IMR-90 (cell line): ENCODE measurements at regions not wholly inside any gene's neighbourhood (a gene's known extent, or its start where the extent isn't known, plus 50 kb on each side); places are given as distances from the start of the nearest gene placed in this dataset.

Experiments used
- ATAC-seq: fragments of 200-7000 bp; cut with Tn5 transposase; 2 replicates; pipeline ENCODE4 v1.9.1; 2020; ENCODE audit warnings: low read depth, mild to moderate bottlenecking, moderate library complexity
- BruUV-seq: library from RNA; stranded (reverse); fragments of 400-500 nt; replicated peaks from 2 replicates; lab custom pipeline; 2021; lab: Mats Ljungman, UMichigan
- CTCF ChIA-PET: fragments of 300-600 bp; formaldehyde crosslinking; extraction: SDS; loops from one replicate; lab custom pipeline; 2021; ENCODE audit warnings: antibody characterized with exemption; lab: Yijun Ruan, JAX
- POLR2A ChIA-PET: fragments of 300-600 bp; sonication (Branson Sonifier 250); formaldehyde crosslinking; loops from one replicate; lab custom pipeline; 2022; ENCODE audit warnings: antibody characterized with exemption; ENCODE audit not compliant: unreplicated experiment; lab: Charles Lee
- DNase-seq: peaks from one replicate; pipeline ENCODE4 v3.0.0; 2013
- H2AFZ ChIP-seq: replicated peaks from 2 replicates; pipeline ENCODE3; 2013; ENCODE audit warnings: low read length, mild to moderate bottlenecking; ENCODE audit not compliant: poor library complexity
- H2AK5ac ChIP-seq: 2 replicates; pipeline ENCODE4 v1.6.1; 2013; ENCODE audit warnings: low read depth, low read length, inconsistent platforms
- H2AK9ac ChIP-seq: replicated peaks from 2 replicates; pipeline ENCODE3; 2013; ENCODE audit warnings: mild to moderate bottlenecking, low read depth, low read length, moderate library complexity; ENCODE audit not compliant: poor library complexity
- H2BK120ac ChIP-seq: 2 replicates; pipeline ENCODE4 v1.6.1; 2013; ENCODE audit warnings: low read depth, low read length, inconsistent platforms
- H2BK15ac ChIP-seq: 3 replicates; pipeline ENCODE4 v1.6.1; 2013; ENCODE audit warnings: low read depth, low read length, inconsistent platforms
- H2BK20ac ChIP-seq: 2 replicates; pipeline ENCODE4 v1.6.1; 2013; ENCODE audit warnings: low read depth, mild to moderate bottlenecking, inconsistent platforms, low read length, moderate library complexity
- H2BK5ac ChIP-seq: 2 replicates; pipeline ENCODE4 v1.6.1; 2013; ENCODE audit warnings: mild to moderate bottlenecking, low read depth, low read length, inconsistent platforms; ENCODE audit not compliant: poor library complexity, severe bottlenecking
- H3K14ac ChIP-seq: replicated peaks from 2 replicates; pipeline ENCODE4 v1.6.1; 2013; ENCODE audit warnings: low read depth, low read length, inconsistent platforms
- H3K18ac ChIP-seq: 2 replicates; pipeline ENCODE4 v1.6.1; 2013; ENCODE audit warnings: low read depth, low read length, control low read depth
- H3K23ac ChIP-seq: 2 replicates; pipeline ENCODE4 v1.6.1; 2013; ENCODE audit warnings: low read depth, low read length, inconsistent platforms
- H3K27ac ChIP-seq: 2 replicates; pipeline ENCODE4 v1.5.1; 2013; ENCODE audit warnings: mild to moderate bottlenecking, control low read depth, low read length; ENCODE audit not compliant: insufficient read depth
- H3K27me3 ChIP-seq: 2 replicates; pipeline ENCODE4 v1.6.1; 2013; ENCODE audit warnings: low read length; ENCODE audit not compliant: control insufficient read depth, insufficient read depth
- H3K36me3 ChIP-seq: 2 replicates; pipeline ENCODE4 v1.6.1; 2013; ENCODE audit warnings: low read length, mixed read lengths; ENCODE audit not compliant: control insufficient read depth, insufficient read depth
- H3K4ac ChIP-seq: 2 replicates; pipeline ENCODE4 v1.6.1; 2013; ENCODE audit warnings: low read depth, low read length, inconsistent platforms
- H3K4me1 ChIP-seq: 2 replicates; pipeline ENCODE4 v1.6.1; 2013; ENCODE audit warnings: low read length, mixed read lengths; ENCODE audit not compliant: control insufficient read depth, insufficient read depth
- H3K4me2 ChIP-seq: 2 replicates; pipeline ENCODE4 v1.6.1; 2013; ENCODE audit warnings: low read depth, mild to moderate bottlenecking, control low read depth, low read length, moderate library complexity
- H3K4me3 ChIP-seq: 2 replicates; pipeline ENCODE4 v1.5.1; 2013; ENCODE audit warnings: low read depth, mild to moderate bottlenecking, control low read depth, low read length, moderate library complexity; ENCODE audit not compliant: insufficient read depth
- H3K56ac ChIP-seq: 2 replicates; pipeline ENCODE4 v1.6.1; 2013; ENCODE audit warnings: low read length, inconsistent platforms; ENCODE audit not compliant: insufficient read depth; ENCODE audit errors: extremely low read depth
- H3K79me1 ChIP-seq, 2 experiments: 2 replicates each; pipeline ENCODE4 v1.6.1; 2013; ENCODE audit warnings: low read length in 2 of 2, inconsistent platforms in 1 of 2, low read depth in 1 of 2
- H3K9ac ChIP-seq: 2 replicates; pipeline ENCODE4 v1.6.1; 2013; ENCODE audit warnings: low read depth, low read length, control low read depth
- H3K9me1 ChIP-seq: 2 replicates; pipeline ENCODE4 v1.6.1; 2013; ENCODE audit warnings: low read length, inconsistent platforms; ENCODE audit not compliant: insufficient read depth
- H3K9me3 ChIP-seq: 2 replicates; pipeline ENCODE4 v1.6.1; 2013; ENCODE audit warnings: low read length; ENCODE audit not compliant: control insufficient read depth, insufficient read depth
- H4K20me1 ChIP-seq: 2 replicates; pipeline ENCODE4 v1.6.1; 2013; ENCODE audit warnings: low read length, inconsistent platforms; ENCODE audit not compliant: insufficient read depth
- H4K5ac ChIP-seq: 2 replicates; pipeline ENCODE4 v1.6.1; 2013; ENCODE audit warnings: mild to moderate bottlenecking, low read depth, low read length, control low read depth
- H4K8ac ChIP-seq, 2 experiments: 2 replicates each; pipeline ENCODE4 v1.6.1; 2013; ENCODE audit warnings: low read depth in 2 of 2, low read length in 2 of 2, control low read depth in 1 of 2, inconsistent platforms in 1 of 2
- H4K91ac ChIP-seq: 2 replicates; pipeline ENCODE4 v1.6.1; 2013; ENCODE audit warnings: low read depth, low read length, inconsistent platforms; ENCODE audit not compliant: insufficient read depth
- BHLHE40 ChIP-seq: fragments of 150-350 bp; IDR thresholded peaks from 2 replicates; pipeline ENCODE4 v1.6.1; 2016; ENCODE audit warnings: mild to moderate bottlenecking, low read depth, low read length
- CEBPB ChIP-seq: IDR thresholded peaks from 2 replicates; pipeline ENCODE4 v1.6.1; 2012; ENCODE audit warnings: low read depth, low read length, improper control_type of control experiment
- CHD1 ChIP-seq: IDR thresholded peaks from 2 replicates; pipeline ENCODE4 v1.6.1; 2012; ENCODE audit warnings: low read depth, low read length, improper control_type of control experiment
- FOS ChIP-seq: fragments of 150-350 bp; IDR thresholded peaks from 2 replicates; pipeline ENCODE4 v1.6.1; 2016; ENCODE audit warnings: low read depth, low read length
- MAFK ChIP-seq: IDR thresholded peaks from 2 replicates; pipeline ENCODE4 v1.6.1; 2012; ENCODE audit warnings: low read depth, low read length, improper control_type of control experiment
- MAZ ChIP-seq: IDR thresholded peaks from 2 replicates; pipeline ENCODE4 v1.6.1; 2012; ENCODE audit warnings: low read depth, mild to moderate bottlenecking, low read length, improper control_type of control experiment, moderate library complexity, borderline replicate concordance
- MXI1 ChIP-seq: IDR thresholded peaks from 2 replicates; pipeline ENCODE4 v1.6.1; 2012; ENCODE audit warnings: low read depth, mild to moderate bottlenecking, low read length, moderate library complexity, borderline replicate concordance
- NFE2L2 ChIP-seq: fragments of 150-350 bp; IDR thresholded peaks from 2 replicates; pipeline ENCODE4 v1.6.1; 2016; ENCODE audit warnings: low read depth, mild to moderate bottlenecking, low read length
- POLR2A ChIP-seq: IDR thresholded peaks from 2 replicates; pipeline ENCODE4 v1.6.1; 2012; ENCODE audit warnings: mild to moderate bottlenecking, low read depth, low read length
- RAD21 ChIP-seq: IDR thresholded peaks from 2 replicates; pipeline ENCODE4 v1.6.1; 2012; ENCODE audit warnings: low read length, improper control_type of control experiment
- RCOR1 ChIP-seq: IDR thresholded peaks from 2 replicates; pipeline ENCODE4 v1.6.1; 2012; ENCODE audit warnings: mild to moderate bottlenecking, low read length, improper control_type of control experiment; ENCODE audit not compliant: insufficient replicate concordance
- RFX5 ChIP-seq: IDR thresholded peaks from 2 replicates; pipeline ENCODE4 v1.8.0; 2012; ENCODE audit warnings: low read depth, mild to moderate bottlenecking, low read length, moderate library complexity
- SMC3 ChIP-seq: fragments of 150-350 bp; IDR thresholded peaks from 2 replicates; pipeline ENCODE4 v1.6.1; 2016; ENCODE audit warnings: low read depth, mild to moderate bottlenecking, antibody characterized with exemption, low read length, moderate library complexity
- WGBS, 2 experiments: methylation state at CpG; one replicate each; pipeline versions ENCODE4 v1.1.5 to v1.1.7; 2013; ENCODE audit warnings: missing lambda C conversion rate in 2 of 2; ENCODE audit not compliant: insufficient read length in 1 of 2; ENCODE audit errors: extremely low coverage in 2 of 2; 5-methylcytosine and 5-hydroxymethylcytosine counted together
- dilution Hi-C: fragments of 300-500 bp; cut with HindIII; formaldehyde crosslinking; loops from one replicate; pipeline ENCODE4 v1.14.3; 2018; ENCODE audit warnings: low sequenced_read_pairs; ENCODE audit not compliant: unreplicated experiment
- in situ Hi-C: fragments of 300-500 bp; cut with MboI; formaldehyde crosslinking; loops from 3 replicates; pipeline ENCODE4 v1.14.3; 2019; ENCODE audit warnings: low sequenced_read_pairs, inconsistent platforms, mixed read lengths
- intact Hi-C: fragments of 100-400 bp; cut with micrococcal nuclease; formaldehyde crosslinking; loops from 2 replicates; pipeline ENCODE4 v1.10.0; 2022
- TF ChIP-seq, protein P1 (sequence below): fragments of 150-350 bp; IDR thresholded peaks from 2 replicates; pipeline ENCODE4 v1.6.1; 2016; ENCODE audit warnings: low read depth, mild to moderate bottlenecking, low read length, moderate library complexity, borderline replicate concordance
- TF ChIP-seq, protein P2 (sequence below): fragments of 150-350 bp; IDR thresholded peaks from 2 replicates; pipeline ENCODE4 v1.6.1; 2017; ENCODE audit warnings: mild to moderate bottlenecking, antibody characterized with exemption, low read length, low read depth
- TF ChIP-seq, protein P3 (sequence below): conservative IDR thresholded peaks from 2 replicates; pipeline ENCODE4 v1.5.1; 2012; ENCODE audit warnings: mild to moderate bottlenecking, low read depth, low read length, improper control_type of control experiment

- Histone ChIP-seq H3K27ac (no peak overlapping the region), H3K9me3 (no peaks in the 10 kb centered on the region), H4K8ac (no peak overlapping the region), H2BK5ac (no peak overlapping the region), H3K79me1 (no peaks in the 10 kb centered on the region), H3K4me1 (no peaks in the 10 kb centered on the region), H3K9ac (no peak overlapping the region), H4K5ac (no peak overlapping the region), H3K9me1 (no peaks in the 10 kb centered on the region), H3K14ac (no peak overlapping the region), H4K20me1 (no peaks in the 10 kb centered on the region), H3K23ac (no peak overlapping the region), H3K56ac (no peak overlapping the region), H2AFZ (no peak overlapping the region), H3K36me3 (no peaks in the 10 kb centered on the region), H2AK9ac (no peak overlapping the region), H4K91ac (no peak overlapping the region), H2BK15ac (no peak overlapping the region), H2BK120ac (no peak overlapping the region), H3K4me3 (no peak overlapping the region), H2AK5ac (no peak overlapping the region), H3K4me2 (no peak overlapping the region), H3K18ac (no peak overlapping the region), H3K27me3 (peaks cover 2% of the 10 kb centered on the region), H2BK20ac (no peak overlapping the region), H3K4ac (no peak overlapping the region)
- ChIA-PET POLR2A (no interaction called here), CTCF (no interaction called here)
- BruUV-seq, result no TSS peak
- TF ChIP-seq, protein P1, sequence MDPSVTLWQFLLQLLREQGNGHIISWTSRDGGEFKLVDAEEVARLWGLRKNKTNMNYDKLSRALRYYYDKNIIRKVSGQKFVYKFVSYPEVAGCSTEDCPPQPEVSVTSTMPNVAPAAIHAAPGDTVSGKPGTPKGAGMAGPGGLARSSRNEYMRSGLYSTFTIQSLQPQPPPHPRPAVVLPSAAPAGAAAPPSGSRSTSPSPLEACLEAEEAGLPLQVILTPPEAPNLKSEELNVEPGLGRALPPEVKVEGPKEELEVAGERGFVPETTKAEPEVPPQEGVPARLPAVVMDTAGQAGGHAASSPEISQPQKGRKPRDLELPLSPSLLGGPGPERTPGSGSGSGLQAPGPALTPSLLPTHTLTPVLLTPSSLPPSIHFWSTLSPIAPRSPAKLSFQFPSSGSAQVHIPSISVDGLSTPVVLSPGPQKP, result no peak
- TF ChIP-seq, protein P2, sequence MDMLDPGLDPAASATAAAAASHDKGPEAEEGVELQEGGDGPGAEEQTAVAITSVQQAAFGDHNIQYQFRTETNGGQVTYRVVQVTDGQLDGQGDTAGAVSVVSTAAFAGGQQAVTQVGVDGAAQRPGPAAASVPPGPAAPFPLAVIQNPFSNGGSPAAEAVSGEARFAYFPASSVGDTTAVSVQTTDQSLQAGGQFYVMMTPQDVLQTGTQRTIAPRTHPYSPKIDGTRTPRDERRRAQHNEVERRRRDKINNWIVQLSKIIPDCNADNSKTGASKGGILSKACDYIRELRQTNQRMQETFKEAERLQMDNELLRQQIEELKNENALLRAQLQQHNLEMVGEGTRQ, result no peak
- TF ChIP-seq RCOR1, result no peak
- TF ChIP-seq MAFK, result no peak
- no peak for TF ChIP-seq BHLHE40
- TF ChIP-seq CHD1, result no peak
- no peak for TF ChIP-seq MAZ
- no peak for TF ChIP-seq POLR2A
- TF ChIP-seq FOS, result no peak
- TF ChIP-seq SMC3, result no peak
- TF ChIP-seq RFX5, result no peak
- no peak for TF ChIP-seq RAD21
- no peak for TF ChIP-seq CEBPB
- TF ChIP-seq, protein P3, sequence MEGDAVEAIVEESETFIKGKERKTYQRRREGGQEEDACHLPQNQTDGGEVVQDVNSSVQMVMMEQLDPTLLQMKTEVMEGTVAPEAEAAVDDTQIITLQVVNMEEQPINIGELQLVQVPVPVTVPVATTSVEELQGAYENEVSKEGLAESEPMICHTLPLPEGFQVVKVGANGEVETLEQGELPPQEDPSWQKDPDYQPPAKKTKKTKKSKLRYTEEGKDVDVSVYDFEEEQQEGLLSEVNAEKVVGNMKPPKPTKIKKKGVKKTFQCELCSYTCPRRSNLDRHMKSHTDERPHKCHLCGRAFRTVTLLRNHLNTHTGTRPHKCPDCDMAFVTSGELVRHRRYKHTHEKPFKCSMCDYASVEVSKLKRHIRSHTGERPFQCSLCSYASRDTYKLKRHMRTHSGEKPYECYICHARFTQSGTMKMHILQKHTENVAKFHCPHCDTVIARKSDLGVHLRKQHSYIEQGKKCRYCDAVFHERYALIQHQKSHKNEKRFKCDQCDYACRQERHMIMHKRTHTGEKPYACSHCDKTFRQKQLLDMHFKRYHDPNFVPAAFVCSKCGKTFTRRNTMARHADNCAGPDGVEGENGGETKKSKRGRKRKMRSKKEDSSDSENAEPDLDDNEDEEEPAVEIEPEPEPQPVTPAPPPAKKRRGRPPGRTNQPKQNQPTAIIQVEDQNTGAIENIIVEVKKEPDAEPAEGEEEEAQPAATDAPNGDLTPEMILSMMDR, result no peak
- no peak for TF ChIP-seq NFE2L2
- no peak for TF ChIP-seq MXI1
- intact Hi-C loops (no loop called here), in situ Hi-C loops (no loop called here), dilution Hi-C loops (no loop called here)
- DNase-seq (no peak), ATAC-seq (no peak)
- 0% methylated on average over 1 of the region's 7 CpGs; no CpG with 5 or more reads in 1 of the 2 experiments for WGBS, 2 experiments
Observed at GRCh38 chr6:106792536-106793236, 163.3 kb downstream of the QRSL1 start.
